Transverse colon (tissue), 4 donors: ENCODE measurements at regions not wholly inside any gene's neighbourhood (a gene's known extent, or its start where the extent isn't known, plus 50 kb on each side); places are given as distances from the start of the nearest gene placed in this dataset.
"Not testable (repeated sequence)": the region's sequence is repeated elsewhere in the genome, so short reads cannot be mapped to it uniquely, and the experiment has no call there.

Experiments used
- DNase-seq: peaks from one replicate; pipeline ENCODE4 v3.0.0-alpha.2; 2019
- H3K27ac ChIP-seq, 4 donors: fragments of 200-600 bp; sonication (generic); 2 replicates each; pipeline ENCODE4 v1.5.1; 2016 to 2018; ENCODE audit warnings: inconsistent platforms in 4 of 4
- H3K27me3 ChIP-seq: fragments of 200-600 bp; sonication (generic); 2 replicates; pipeline ENCODE4 v1.5.1; 2017; ENCODE audit warnings: inconsistent platforms
- H3K36me3 ChIP-seq, 4 donors: fragments of 200-600 bp; sonication (generic); 2 replicates each; pipeline ENCODE4 v1.5.1; 2017 to 2019; ENCODE audit warnings: inconsistent platforms in 4 of 4
- H3K4me1 ChIP-seq, 4 donors: fragments of 200-600 bp; sonication (generic); 2 replicates each; pipeline ENCODE4 v1.5.1; 2017 to 2020; ENCODE audit warnings: inconsistent platforms in 4 of 4
- H3K4me3 ChIP-seq, 4 donors: fragments of 200-600 bp; sonication (generic); 1 replicate in 1 of 4; 2 replicates in 3 of 4; pipeline versions ENCODE4 v1.5.1 to v1.6.1; 2017 to 2019; ENCODE audit warnings: inconsistent platforms in 4 of 4
- H3K9me3 ChIP-seq, 2 donors: fragments of 200-600 bp; sonication (generic); 2 replicates each; pipeline ENCODE4 v1.5.1; 2017 to 2019; ENCODE audit warnings: inconsistent platforms in 2 of 2
- EP300 ChIP-seq: sonication (generic); formaldehyde crosslinking; IDR thresholded peaks from one replicate; pipeline ENCODE4 v1.6.1; 2017; ENCODE audit warnings: antibody characterized with exemption, low read depth
- POLR2A ChIP-seq: fragments of 450-650 bp; IDR thresholded peaks from one replicate; pipeline ENCODE4 v1.6.1; 2016; ENCODE audit warnings: antibody characterized with exemption, mild to moderate bottlenecking, moderate library complexity
- POLR2AphosphoS5 ChIP-seq, 3 donors: sonication (generic); formaldehyde crosslinking; IDR thresholded peaks; one replicate each; pipeline ENCODE4 v1.6.1; 2016; ENCODE audit warnings: antibody characterized with exemption in 3 of 3
- WGBS, 2 donors: methylation state at CpG; one replicate each; pipeline ENCODE4 v1.1.5; 2018; ENCODE audit warnings: low coverage in 1 of 2; 5-methylcytosine and 5-hydroxymethylcytosine counted together
- in situ Hi-C, 4 donors: fragments of 200-750 bp; cut with MboI; loops; one replicate each; pipeline versions ENCODE4 v1.15.0 to v1.15.1; 2017; ENCODE audit warnings: low sequenced_read_pairs in 3 of 4, low pct_ligation_motif_present in 1 of 4, low pct_unique_long_range_greater_than_20kb in 1 of 4
- intact Hi-C: fragments of 100-400 bp; cut with DNase I; formaldehyde crosslinking; loops from one replicate; pipeline ENCODE4 v1.15.1; 2023; ENCODE audit warnings: low total_unique reads
- TF ChIP-seq, protein P1 (sequence below), 5 experiments: fragments of 200-600 bp in 3 of 5; fragments of 450-650 bp in 2 of 5; sonication (generic) in 3 of 5; IDR thresholded peaks; 1 replicate in 2 of 5; 2 replicates in 3 of 5; pipeline ENCODE4 v1.5.1; 2016 to 2017; ENCODE audit warnings: antibody characterized with exemption in 5 of 5, inconsistent platforms in 3 of 5, mild to moderate bottlenecking in 2 of 5, moderate library complexity in 1 of 5

DNA sequence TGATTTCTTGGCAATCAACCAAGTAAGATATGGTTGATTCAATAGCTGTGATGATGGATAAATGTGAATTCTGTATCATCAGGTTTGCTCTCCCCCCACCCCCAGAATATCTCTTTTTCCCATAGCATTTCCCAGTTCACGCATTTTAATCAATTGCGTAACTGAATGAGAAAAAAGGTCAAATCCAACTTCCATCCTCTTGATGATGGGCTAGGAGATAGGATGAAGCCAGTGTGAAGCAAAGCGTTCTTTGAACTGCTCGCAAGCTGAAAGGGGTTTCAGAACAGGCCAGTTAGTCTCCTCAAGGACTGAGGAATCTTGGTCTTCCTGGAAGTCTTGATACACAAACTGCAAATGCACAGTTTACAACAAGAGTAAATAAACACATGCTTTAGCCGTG lies 94.5 kb upstream of the ARMC3 start:
- intact Hi-C loops (no loop called here), in situ Hi-C loops (no loop called here)
- no peaks in the 10 kb centered on the region for H3K36me3 ChIP-seq
- no peaks in the 10 kb centered on the region for H3K9me3 ChIP-seq
- no peak overlapping the region for H3K27ac ChIP-seq
- TF ChIP-seq POLR2A (no peak), POLR2AphosphoS5 (IDR thresholded peaks at IDR 0.05) (no peak), EP300 (no peak)
- TF ChIP-seq, protein P1, sequence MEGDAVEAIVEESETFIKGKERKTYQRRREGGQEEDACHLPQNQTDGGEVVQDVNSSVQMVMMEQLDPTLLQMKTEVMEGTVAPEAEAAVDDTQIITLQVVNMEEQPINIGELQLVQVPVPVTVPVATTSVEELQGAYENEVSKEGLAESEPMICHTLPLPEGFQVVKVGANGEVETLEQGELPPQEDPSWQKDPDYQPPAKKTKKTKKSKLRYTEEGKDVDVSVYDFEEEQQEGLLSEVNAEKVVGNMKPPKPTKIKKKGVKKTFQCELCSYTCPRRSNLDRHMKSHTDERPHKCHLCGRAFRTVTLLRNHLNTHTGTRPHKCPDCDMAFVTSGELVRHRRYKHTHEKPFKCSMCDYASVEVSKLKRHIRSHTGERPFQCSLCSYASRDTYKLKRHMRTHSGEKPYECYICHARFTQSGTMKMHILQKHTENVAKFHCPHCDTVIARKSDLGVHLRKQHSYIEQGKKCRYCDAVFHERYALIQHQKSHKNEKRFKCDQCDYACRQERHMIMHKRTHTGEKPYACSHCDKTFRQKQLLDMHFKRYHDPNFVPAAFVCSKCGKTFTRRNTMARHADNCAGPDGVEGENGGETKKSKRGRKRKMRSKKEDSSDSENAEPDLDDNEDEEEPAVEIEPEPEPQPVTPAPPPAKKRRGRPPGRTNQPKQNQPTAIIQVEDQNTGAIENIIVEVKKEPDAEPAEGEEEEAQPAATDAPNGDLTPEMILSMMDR (IDR thresholded peaks at IDR 0.05): no peak
- H3K27me3 ChIP-seq: no peaks in the 10 kb centered on the region
- DNase-seq: no peak
- H3K4me3 ChIP-seq: no peak overlapping the region
- H3K4me1 ChIP-seq: no peaks in the 10 kb centered on the region
- 88 to 89% methylated on average over 5 of the region's 5 CpGs for WGBS, 2 donors

DNA sequence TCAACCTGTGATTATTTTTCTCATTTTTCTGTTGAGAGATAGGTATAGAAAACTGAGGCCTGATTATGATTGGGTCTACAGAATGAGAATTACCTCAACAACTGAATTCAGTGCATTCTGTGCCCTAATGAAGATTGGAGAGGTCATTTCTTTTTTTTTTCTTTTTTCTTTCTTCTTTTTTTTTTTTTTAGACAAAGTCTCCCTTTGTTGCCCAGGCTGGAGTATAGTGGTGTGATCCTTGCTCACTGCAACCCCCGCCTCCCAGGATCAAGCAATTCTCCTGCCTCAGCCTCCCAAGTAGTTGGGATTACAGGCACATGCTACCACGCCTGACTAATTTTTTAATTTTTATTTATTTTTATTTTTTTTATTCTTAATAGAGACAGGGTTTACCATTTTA lies 95.0 kb upstream of the ARMC3 start:
- no peaks in the 10 kb centered on the region for H3K9me3 ChIP-seq
- H3K27ac ChIP-seq: no peak overlapping the region
- H3K4me3 ChIP-seq: no peak overlapping the region
- DNase-seq: no peak
- intact Hi-C loops (no loop called here), in situ Hi-C loops (no loop called here)
- no peaks in the 10 kb centered on the region for H3K27me3 ChIP-seq
- no peaks in the 10 kb centered on the region for H3K36me3 ChIP-seq
- 100% methylated on average over 2 of the region's 2 CpGs for WGBS, 2 donors
- TF ChIP-seq POLR2AphosphoS5 (IDR thresholded peaks at IDR 0.05): no peak
- TF ChIP-seq POLR2A: no peak
- no peak for TF ChIP-seq EP300
- TF ChIP-seq, protein P1 (IDR thresholded peaks at IDR 0.05): no peak
- H3K4me1 ChIP-seq: no peaks in the 10 kb centered on the region

- WGBS, 2 donors: 63 to 68% methylated on average over 4 of the region's 4 CpGs
- Histone ChIP-seq H3K27me3 (no peaks in the 10 kb centered on the region), H3K36me3 (no peaks in the 10 kb centered on the region), H3K27ac (no peak overlapping the region), H3K4me1 (no peaks in the 10 kb centered on the region), H3K4me3 (no peak overlapping the region), H3K9me3 (no peaks in the 10 kb centered on the region)
- in situ Hi-C loops (no loop called here), intact Hi-C loops (no loop called here)
- TF ChIP-seq POLR2A (no peak), POLR2AphosphoS5 (IDR thresholded peaks at IDR 0.05) (no peak), EP300 (no peak)
- TF ChIP-seq, protein P1 (IDR thresholded peaks at IDR 0.05): no peak
- DNase-seq: no peak
These were observed 95.7 kb upstream of the ARMC3 start for GRCh38 chr10:22832066-22832602.

GRCh38 chr10:22831586-22831985 lies 96.3 kb upstream of the ARMC3 start:
- 80 to 88% methylated on average over 1 to 8 of the region's 8 CpGs for WGBS, 2 donors
- Histone ChIP-seq H3K36me3 (no peaks in the 10 kb centered on the region), H3K27me3 (no peaks in the 10 kb centered on the region), H3K4me1 (no peaks in the 10 kb centered on the region), H3K9me3 (no peaks in the 10 kb centered on the region), H3K4me3 (no peak overlapping the region), H3K27ac (no peak overlapping the region)
- TF ChIP-seq POLR2AphosphoS5 (IDR thresholded peaks at IDR 0.05) (no peak), EP300 (no peak), POLR2A (no peak)
- TF ChIP-seq, protein P1 (IDR thresholded peaks at IDR 0.05): no peak
- in situ Hi-C loops (no loop called here), intact Hi-C loops (no loop called here)
- no peak for DNase-seq

- in situ Hi-C loops: not testable (repeated sequence)
These were observed 99.1 kb upstream of the ARMC3 start for GRCh38 chr10:22828712-22829111.

More at GRCh38 chr10:22828712-22829111, 99.1 kb upstream of the ARMC3 start:
- DNase-seq, intact Hi-C loops, H3K27me3 ChIP-seq, H3K4me1 ChIP-seq, H3K36me3 ChIP-seq, H3K9me3 ChIP-seq, H3K4me3 ChIP-seq, H3K27ac ChIP-seq: not testable (repeated sequence)
